Stomach (tissue), 8 donors: ENCODE measurements at regions not wholly inside any gene's neighbourhood (a gene's known extent, or its start where the extent isn't known, plus 50 kb on each side); places are given as distances from the start of the nearest gene placed in this dataset.

Experiments
- DNase-seq, 2 donors: peaks; one replicate each; pipeline versions ENCODE4 v3.0.0 to v3.0.0-alpha.2; 2013 to 2019
- H3K27ac ChIP-seq, 5 donors: fragments of 200-600 bp in 4 of 5; sonication (generic) in 4 of 5; one replicate each; pipeline ENCODE4 v1.5.1; 2013 to 2019; ENCODE audit warnings: mild to moderate bottlenecking in 1 of 5, moderate library complexity in 1 of 5
- H3K27me3 ChIP-seq, 3 donors: fragments of 200-600 bp; sonication (generic); one replicate each; pipeline ENCODE4 v1.5.1; 2017 to 2019; ENCODE audit warnings: mixed run types in 1 of 3
- H3K36me3 ChIP-seq, 4 donors: fragments of 200-600 bp; sonication (generic); 1 replicate in 3 of 4; 2 replicates in 1 of 4; pipeline ENCODE4 v1.5.1; 2016 to 2019
- H3K4me1 ChIP-seq, 4 donors: fragments of 200-600 bp; sonication (generic); one replicate each; pipeline ENCODE4 v1.5.1; 2016 to 2019
- H3K4me3 ChIP-seq, 4 donors: fragments of 200-600 bp; sonication (generic) in 3 of 4; one replicate each; pipeline ENCODE4 v1.5.1; 2016 to 2019; ENCODE audit warnings: mild to moderate bottlenecking in 1 of 4
- H3K9me3 ChIP-seq, 4 donors: fragments of 200-600 bp; sonication (generic); one replicate each; pipeline ENCODE4 v1.5.1; 2016 to 2019
- CTCF ChIP-seq, 7 experiments: fragments of 450-650 bp in 4 of 7; fragments of 200-600 bp in 3 of 7; sonication (generic) in 3 of 7; IDR thresholded peaks; one replicate each; pipeline ENCODE4 v1.5.1; 2016 to 2019; ENCODE audit warnings: antibody characterized with exemption in 7 of 7, control low read depth in 2 of 7, mild to moderate bottlenecking in 1 of 7
- EP300 ChIP-seq: sonication (generic); formaldehyde crosslinking; IDR thresholded peaks from one replicate; pipeline ENCODE4 v1.6.1; 2017; ENCODE audit warnings: antibody characterized with exemption
- WGBS, 5 donors: extraction: QIAGEN DNeasy Blood & Tissue Kit in 3 of 5; methylation state at CpG; one replicate each; pipeline versions ENCODE4 v1.1.5 to v1.1.7; 2013 to 2018; 5-methylcytosine and 5-hydroxymethylcytosine counted together
- intact Hi-C: fragments of 100-400 bp; cut with DNase I; formaldehyde crosslinking; loops from one replicate; pipeline ENCODE4 v1.15.1; 2023; ENCODE audit warnings: low total_unique reads
- donor health status: healthy with polysubstance abuse.
- donor health status: Bipolar disorder and iron deficiency.
- donor health status: healthy.

GRCh38 chr2:11104794-11105660 lies 50.2 kb upstream of the SLC66A3 start:
- Histone ChIP-seq H3K4me1 (no peaks in the 10 kb centered on the region), H3K4me3 (no peak overlapping the region), H3K36me3 (no peaks in the 10 kb centered on the region), H3K9me3 (no peaks in the 10 kb centered on the region), H3K27me3 (peaks cover 0 to 8% (median 0%) of the 10 kb centered on the region in 3 donors), H3K27ac (no peak overlapping the region)
- WGBS, 5 donors = 81 to 88% (median 85%) methylated on average over 30 to 34 of the region's 34 CpGs
- intact Hi-C loops = no loop called here
- no peak for TF ChIP-seq CTCF (IDR thresholded peaks at IDR 0.05)
- TF ChIP-seq EP300 = no peak
- DNase-seq = no peak
